Activated T-helper 17 cell treated with anti-CD3 and anti-CD28 coated beads, Interleukin-2, amount 50 U/mL, for 72 hours (primary cell): ENCODE measurements at regions not wholly inside any gene's neighbourhood (a gene's known extent, or its start where the extent isn't known, plus 50 kb on each side); places are given as distances from the start of the nearest gene placed in this dataset.

Experiments
- ATAC-seq: fragments of 150-1000 bp; cut with Tn5 transposase; replicated peaks from 2 replicates; pipeline ENCODE4 v1.10.0; 2021; ENCODE audit warnings: mild to moderate bottlenecking, moderate library complexity
- H3K27ac Mint-ChIP-seq: one replicate; pipeline ENCODE4 v1.8.0; 2022; ENCODE audit warnings: mixed read lengths
- H3K27me3 Mint-ChIP-seq: one replicate; pipeline ENCODE4 v1.8.0; 2022; ENCODE audit warnings: mixed read lengths
- H3K36me3 Mint-ChIP-seq: one replicate; pipeline ENCODE4 v1.8.0; 2022; ENCODE audit warnings: low read depth, mild to moderate bottlenecking, mixed read lengths
- H3K4me1 Mint-ChIP-seq: one replicate; pipeline ENCODE4 v1.8.0; 2022; ENCODE audit warnings: mixed read lengths
- H3K4me3 Mint-ChIP-seq: one replicate; pipeline ENCODE4 v1.8.0; 2022; ENCODE audit warnings: mild to moderate bottlenecking, mixed read lengths
- H3K9me3 Mint-ChIP-seq: one replicate; pipeline ENCODE4 v1.8.0; 2022; ENCODE audit warnings: mixed read lengths

DNA sequence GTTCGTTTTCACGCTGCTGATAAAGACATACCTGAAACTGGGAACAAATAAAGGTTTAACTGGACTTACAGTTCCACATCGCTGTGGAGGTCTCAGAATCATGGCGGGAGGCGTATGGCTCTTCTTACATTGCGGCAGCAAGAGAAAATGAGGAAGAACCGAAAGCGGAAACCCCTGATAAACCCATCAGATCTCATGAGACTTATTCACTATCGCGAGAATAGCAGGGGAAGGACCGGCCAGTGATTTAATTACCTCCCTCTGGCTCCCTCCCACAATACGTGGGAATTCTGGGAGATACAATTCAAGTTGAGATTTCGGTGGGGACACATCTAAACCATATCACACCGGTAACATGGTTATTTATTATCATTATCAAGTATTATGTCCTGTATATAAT lies 2204.5 kb downstream of the ARAP2 start:
- Mint-ChIP-seq H3K4me3 (no peak overlapping the region), H3K4me1 (no peaks in the 10 kb centered on the region), H3K27me3 (no peaks in the 10 kb centered on the region), H3K27ac (no peak overlapping the region), H3K9me3 (peaks cover 10% of the 10 kb centered on the region), H3K36me3 (no peaks in the 10 kb centered on the region)
- ATAC-seq: no peak

DNA sequence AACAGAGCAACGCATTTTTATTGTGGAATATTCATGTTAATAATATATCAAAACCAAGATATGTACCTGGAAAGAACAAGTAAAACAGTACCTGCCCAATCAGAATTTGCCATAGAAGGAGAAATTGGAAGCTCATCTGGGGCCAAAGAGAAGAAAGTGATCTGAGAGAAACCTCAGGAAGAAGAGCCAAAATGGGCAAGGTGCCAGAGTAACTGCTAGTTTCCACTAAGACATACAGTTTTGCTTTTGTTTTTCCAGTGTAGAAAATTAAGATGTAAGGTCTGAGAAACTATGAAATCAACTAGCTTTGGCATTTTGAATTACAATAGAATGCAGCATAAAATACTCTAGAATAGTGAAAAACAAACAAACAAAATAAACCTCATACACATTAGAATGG lies 2201.2 kb downstream of the ARAP2 start:
- peaks cover 10% of the 10 kb centered on the region for H3K9me3 Mint-ChIP-seq
- H3K27ac Mint-ChIP-seq: no peak overlapping the region
- H3K27me3 Mint-ChIP-seq: no peaks in the 10 kb centered on the region
- H3K4me1 Mint-ChIP-seq: no peaks in the 10 kb centered on the region
- H3K36me3 Mint-ChIP-seq: no peaks in the 10 kb centered on the region
- no peak for ATAC-seq
- H3K4me3 Mint-ChIP-seq: no peak overlapping the region

DNA sequence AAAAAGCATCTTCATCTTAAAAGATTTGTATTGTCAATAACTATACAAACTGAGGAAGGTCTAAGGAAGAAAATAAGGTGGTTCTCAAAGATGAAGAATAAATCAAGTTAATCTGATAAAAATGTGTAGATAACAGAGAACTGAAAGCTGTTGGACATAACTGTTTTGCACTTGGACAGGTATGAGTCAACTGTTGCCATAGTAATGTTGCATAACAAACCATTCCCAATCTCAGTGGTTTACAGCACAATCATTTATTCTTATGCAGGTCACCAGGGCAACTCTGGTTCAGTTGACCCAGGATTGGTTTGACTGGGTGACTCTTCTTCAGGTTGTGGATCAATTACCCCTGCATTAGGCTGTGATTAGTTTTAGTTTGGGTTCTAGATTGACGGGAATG lies 2197.7 kb downstream of the ARAP2 start:
- no peak overlapping the region for H3K27ac Mint-ChIP-seq
- no peaks in the 10 kb centered on the region for H3K4me1 Mint-ChIP-seq
- no peak for ATAC-seq
- peaks cover 8% of the 10 kb centered on the region for H3K9me3 Mint-ChIP-seq
- H3K27me3 Mint-ChIP-seq: no peaks in the 10 kb centered on the region
- no peak overlapping the region for H3K4me3 Mint-ChIP-seq
- no peaks in the 10 kb centered on the region for H3K36me3 Mint-ChIP-seq

DNA sequence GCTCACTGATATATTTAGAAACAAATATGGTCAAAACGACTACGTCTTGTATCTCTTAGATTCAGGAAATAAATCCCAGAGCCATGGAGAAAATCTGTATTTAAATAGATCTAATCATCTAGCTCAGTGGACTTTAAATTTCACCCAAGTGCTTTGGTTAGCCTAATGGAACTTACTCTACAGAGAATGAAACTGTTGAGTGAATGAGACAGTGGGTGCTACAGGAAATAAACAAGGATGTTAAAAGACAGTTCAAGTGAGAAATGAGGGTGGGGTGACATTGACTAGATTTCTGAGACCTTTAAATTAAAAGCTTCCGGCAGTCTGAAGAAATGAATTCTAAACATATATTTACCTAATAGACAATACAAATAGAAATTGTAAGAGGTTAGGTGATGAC lies 2197.0 kb downstream of the ARAP2 start:
- Mint-ChIP-seq H3K27me3 (no peaks in the 10 kb centered on the region), H3K4me1 (no peaks in the 10 kb centered on the region), H3K36me3 (no peaks in the 10 kb centered on the region), H3K9me3 (peaks cover 8% of the 10 kb centered on the region), H3K4me3 (no peak overlapping the region), H3K27ac (no peak overlapping the region)
- no peak for ATAC-seq

DNA sequence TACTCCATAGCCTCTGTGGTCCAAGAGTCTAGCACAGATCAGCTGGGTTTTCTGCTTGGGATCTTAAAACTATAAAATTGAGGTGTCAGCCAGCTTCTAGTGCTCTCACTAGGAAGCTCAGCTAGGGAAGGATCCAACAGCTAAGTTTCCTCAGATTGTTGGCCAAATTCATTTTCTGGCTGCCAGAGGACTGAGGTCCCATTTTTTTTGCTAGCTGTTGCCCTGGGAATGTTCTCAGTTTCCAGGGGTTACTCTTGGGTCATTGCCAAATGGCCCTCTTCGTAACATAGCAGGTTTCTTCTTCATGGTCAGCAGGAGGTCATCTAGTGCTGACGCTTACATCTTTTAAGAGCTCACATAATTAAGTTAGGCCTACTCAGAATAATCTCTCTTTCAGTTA lies 2178.2 kb downstream of the ARAP2 start:
- Mint-ChIP-seq H3K27ac (no peak overlapping the region), H3K9me3 (peaks cover 5% of the 10 kb centered on the region)

DNA sequence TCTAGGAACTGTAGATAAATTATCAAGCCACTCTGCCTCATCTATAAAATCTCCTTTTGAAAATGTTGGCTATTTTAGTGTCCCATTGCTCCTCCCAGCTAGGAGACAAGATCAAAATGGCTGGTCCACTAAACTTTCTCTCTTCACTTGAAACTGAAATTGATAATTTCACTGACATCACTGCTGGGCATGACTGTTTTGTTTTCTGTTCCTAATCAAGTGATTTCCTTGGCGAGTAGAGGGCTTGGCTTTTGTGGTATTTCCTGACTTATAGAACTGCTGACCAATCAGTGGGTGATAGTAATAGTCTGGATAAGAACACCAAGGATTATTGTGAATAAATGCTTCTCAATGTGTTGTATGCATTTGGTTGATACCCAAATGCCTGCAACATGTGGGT lies 2152.9 kb downstream of the ARAP2 start:
- peaks cover 10% of the 10 kb centered on the region for H3K9me3 Mint-ChIP-seq
- no peaks in the 10 kb centered on the region for H3K4me1 Mint-ChIP-seq
- no peaks in the 10 kb centered on the region for H3K27me3 Mint-ChIP-seq
- no peak overlapping the region for H3K27ac Mint-ChIP-seq
- no peak overlapping the region for H3K4me3 Mint-ChIP-seq
- ATAC-seq: no peak
- H3K36me3 Mint-ChIP-seq: no peaks in the 10 kb centered on the region

More for the DNA sequence above, 2178.2 kb downstream of the ARAP2 start:
- ATAC-seq: no peak
- H3K4me3 Mint-ChIP-seq: no peak overlapping the region
- H3K4me1 Mint-ChIP-seq: no peaks in the 10 kb centered on the region
- H3K27me3 Mint-ChIP-seq: no peaks in the 10 kb centered on the region
- H3K36me3 Mint-ChIP-seq: no peaks in the 10 kb centered on the region

DNA sequence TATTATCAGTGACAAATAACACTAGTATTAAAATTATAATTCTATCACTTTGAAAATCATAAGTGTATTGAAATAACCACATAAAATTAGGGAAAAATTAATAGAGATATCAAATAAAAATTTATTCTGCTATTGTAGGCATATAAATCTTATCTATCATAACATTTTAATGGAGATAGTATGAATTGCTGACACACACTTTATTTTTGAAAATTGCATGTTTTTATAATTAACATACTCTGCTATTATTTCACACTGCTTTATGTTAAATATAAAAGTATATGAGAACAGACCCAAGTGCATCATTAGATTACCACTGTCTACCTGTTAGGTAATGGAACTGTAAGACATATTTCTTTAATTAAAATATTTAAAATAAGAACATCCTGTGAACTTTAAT lies 2150.2 kb downstream of the ARAP2 start:
- no peaks in the 10 kb centered on the region for H3K36me3 Mint-ChIP-seq
- no peak overlapping the region for H3K4me3 Mint-ChIP-seq
- no peak overlapping the region for H3K27ac Mint-ChIP-seq
- no peak for ATAC-seq
- H3K27me3 Mint-ChIP-seq: no peaks in the 10 kb centered on the region
- peaks cover 17% of the 10 kb centered on the region for H3K9me3 Mint-ChIP-seq
- H3K4me1 Mint-ChIP-seq: no peaks in the 10 kb centered on the region

DNA sequence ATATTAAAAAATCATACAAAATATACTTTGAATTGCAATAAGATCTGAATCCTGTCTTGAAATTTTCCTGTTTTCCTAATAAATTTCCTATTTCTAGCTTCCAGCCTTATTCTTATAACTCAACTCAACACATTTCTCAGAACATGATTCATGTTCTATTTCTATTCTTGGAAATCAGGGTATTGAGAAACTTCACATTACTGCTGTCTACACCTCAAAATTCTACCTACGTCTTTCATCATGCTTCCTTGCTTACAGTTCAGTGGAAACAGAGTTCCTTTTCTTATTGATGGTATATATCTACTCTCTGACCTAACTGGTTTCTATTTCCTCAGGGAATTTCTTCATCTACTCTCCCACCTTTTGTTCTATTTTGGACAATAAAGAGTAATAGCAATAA lies 2139.0 kb downstream of the ARAP2 start:
- H3K4me1 Mint-ChIP-seq: no peaks in the 10 kb centered on the region
- no peak overlapping the region for H3K4me3 Mint-ChIP-seq
- no peak overlapping the region for H3K27ac Mint-ChIP-seq
- H3K27me3 Mint-ChIP-seq: no peaks in the 10 kb centered on the region
- no peaks in the 10 kb centered on the region for H3K36me3 Mint-ChIP-seq
- ATAC-seq: no peak
- H3K9me3 Mint-ChIP-seq: peaks cover 9% of the 10 kb centered on the region

DNA sequence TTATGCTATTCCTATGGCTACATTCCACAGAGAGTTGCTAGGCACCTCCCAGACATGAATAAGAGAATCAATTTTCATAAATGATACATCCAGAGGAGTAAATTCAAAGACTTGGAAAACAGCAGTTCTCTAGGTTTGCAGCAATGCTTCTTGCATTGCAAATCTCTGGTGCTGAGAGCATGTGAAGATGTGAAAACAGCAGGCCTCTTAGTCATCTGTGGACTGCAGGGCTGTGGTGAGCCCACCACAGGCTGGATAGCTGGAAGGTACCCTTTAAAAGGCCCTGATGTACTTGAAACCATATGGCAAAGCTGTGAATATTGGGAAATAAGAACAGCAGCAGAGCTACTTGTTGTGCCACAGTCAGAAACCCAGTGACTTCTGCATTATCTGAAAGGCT lies 2135.9 kb downstream of the ARAP2 start:
- H3K27ac Mint-ChIP-seq: no peak overlapping the region
- ATAC-seq: no peak
- H3K9me3 Mint-ChIP-seq: peaks cover 3% of the 10 kb centered on the region
- H3K4me3 Mint-ChIP-seq: no peak overlapping the region
- H3K36me3 Mint-ChIP-seq: no peaks in the 10 kb centered on the region
- H3K27me3 Mint-ChIP-seq: no peaks in the 10 kb centered on the region
- no peaks in the 10 kb centered on the region for H3K4me1 Mint-ChIP-seq

DNA sequence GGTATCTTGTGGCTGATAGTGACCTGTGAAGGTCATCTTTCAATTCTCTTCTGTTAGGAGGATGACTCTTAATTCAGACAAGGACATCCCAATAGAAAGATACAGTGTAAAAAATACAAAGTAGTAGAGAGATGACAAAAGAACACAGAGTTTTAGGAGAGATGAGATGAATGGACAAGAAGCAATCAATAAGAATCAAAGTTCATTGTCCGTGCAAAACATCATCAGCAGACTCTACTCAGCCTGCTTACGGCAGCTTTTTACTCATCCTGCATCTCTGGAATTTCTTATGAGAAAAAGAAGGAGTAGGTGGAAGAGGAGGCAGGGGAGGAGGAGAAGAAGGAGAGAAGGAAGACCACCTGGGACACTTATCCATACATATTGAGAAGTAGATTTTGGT lies 2131.7 kb downstream of the ARAP2 start:
- Mint-ChIP-seq H3K4me1 (no peaks in the 10 kb centered on the region), H3K4me3 (no peak overlapping the region), H3K27ac (no peak overlapping the region), H3K9me3 (no peaks in the 10 kb centered on the region), H3K27me3 (no peaks in the 10 kb centered on the region), H3K36me3 (no peaks in the 10 kb centered on the region)
- ATAC-seq: no peak

DNA sequence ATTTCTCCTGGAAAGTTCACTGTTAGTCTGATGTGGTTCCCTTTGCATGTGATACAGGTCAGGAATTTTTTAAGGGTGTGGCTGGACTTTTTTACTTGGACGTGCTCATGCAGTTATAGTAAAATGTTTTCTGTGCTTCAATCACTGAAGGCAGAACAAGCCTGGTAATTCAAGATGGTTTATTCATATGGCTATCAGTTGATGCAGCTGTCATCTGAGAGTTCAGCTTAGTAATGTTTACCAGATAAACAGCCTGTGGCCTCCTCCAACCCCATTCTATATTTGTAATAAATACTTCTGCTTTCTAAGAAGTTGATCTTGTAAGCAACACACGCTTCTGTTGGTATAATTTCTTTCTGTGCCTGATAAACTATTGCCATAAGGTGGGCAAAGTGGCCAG lies 2105.9 kb downstream of the ARAP2 start:
- no peaks in the 10 kb centered on the region for H3K36me3 Mint-ChIP-seq

DNA sequence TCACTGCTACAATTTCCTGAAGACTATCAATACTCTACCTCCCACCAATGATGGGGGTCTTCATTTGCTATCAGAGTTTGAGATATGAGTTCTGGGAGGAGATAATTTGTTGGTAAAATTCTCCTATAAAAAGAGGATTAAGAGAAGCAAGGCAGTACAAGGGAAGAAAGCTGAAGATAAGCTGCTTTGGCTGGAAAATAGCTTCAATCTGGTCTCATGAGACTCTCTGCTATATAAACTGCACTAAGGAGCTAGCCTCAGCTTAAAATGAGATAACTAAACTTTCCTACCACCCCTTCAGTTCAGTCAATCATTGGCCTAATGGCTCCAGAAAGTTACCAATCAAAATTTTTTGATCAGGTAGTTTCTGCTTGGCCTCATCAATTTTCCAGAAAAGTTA lies 2105.0 kb downstream of the ARAP2 start:
- H3K36me3 Mint-ChIP-seq: no peaks in the 10 kb centered on the region
- H3K9me3 Mint-ChIP-seq: peaks cover 16% of the 10 kb centered on the region

More for the DNA sequence above, 2105.9 kb downstream of the ARAP2 start:
- Mint-ChIP-seq H3K4me1 (no peaks in the 10 kb centered on the region), H3K4me3 (no peak overlapping the region), H3K27ac (no peak overlapping the region), H3K9me3 (peaks cover 21% of the 10 kb centered on the region), H3K27me3 (no peaks in the 10 kb centered on the region)
- no peak for ATAC-seq

DNA sequence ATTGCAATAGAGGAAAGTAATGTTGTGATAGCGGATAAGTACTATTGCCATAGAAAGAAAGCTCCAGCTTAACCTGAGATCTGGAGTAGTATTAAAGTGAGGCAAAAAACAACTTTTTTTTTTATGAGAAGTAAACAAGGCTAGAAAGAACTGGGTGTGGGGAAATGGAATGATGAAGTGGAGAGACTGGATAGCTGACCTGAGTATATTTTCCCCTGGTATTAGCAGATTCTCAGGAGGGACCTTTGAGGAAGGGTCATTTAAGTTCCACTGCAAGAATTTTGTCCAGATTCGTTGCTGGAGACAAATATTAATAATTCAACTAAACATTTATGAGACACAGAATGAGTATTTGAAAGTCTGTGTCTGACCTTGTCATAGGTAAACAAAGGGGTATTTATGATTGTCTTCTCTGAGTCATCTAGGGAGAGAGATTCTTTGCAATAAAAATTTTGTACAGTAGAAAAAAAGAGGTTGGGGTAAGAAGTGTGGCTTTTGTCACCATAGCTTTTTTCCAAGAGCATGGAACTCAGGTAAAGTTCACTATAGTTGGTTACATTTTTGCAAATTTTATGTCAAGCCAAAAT lies 2095.9 kb downstream of the ARAP2 start:
- H3K9me3 Mint-ChIP-seq: peaks cover 15% of the 10 kb centered on the region
- H3K4me1 Mint-ChIP-seq: no peaks in the 10 kb centered on the region
- H3K4me3 Mint-ChIP-seq: no peak overlapping the region
- no peak overlapping the region for H3K27ac Mint-ChIP-seq
- no peaks in the 10 kb centered on the region for H3K27me3 Mint-ChIP-seq
- ATAC-seq: no peak
- H3K36me3 Mint-ChIP-seq: no peaks in the 10 kb centered on the region

More for the DNA sequence above, 2105.0 kb downstream of the ARAP2 start:
- no peak overlapping the region for H3K4me3 Mint-ChIP-seq
- no peaks in the 10 kb centered on the region for H3K27me3 Mint-ChIP-seq
- no peak overlapping the region for H3K27ac Mint-ChIP-seq
- no peak for ATAC-seq
- H3K4me1 Mint-ChIP-seq: no peaks in the 10 kb centered on the region

DNA sequence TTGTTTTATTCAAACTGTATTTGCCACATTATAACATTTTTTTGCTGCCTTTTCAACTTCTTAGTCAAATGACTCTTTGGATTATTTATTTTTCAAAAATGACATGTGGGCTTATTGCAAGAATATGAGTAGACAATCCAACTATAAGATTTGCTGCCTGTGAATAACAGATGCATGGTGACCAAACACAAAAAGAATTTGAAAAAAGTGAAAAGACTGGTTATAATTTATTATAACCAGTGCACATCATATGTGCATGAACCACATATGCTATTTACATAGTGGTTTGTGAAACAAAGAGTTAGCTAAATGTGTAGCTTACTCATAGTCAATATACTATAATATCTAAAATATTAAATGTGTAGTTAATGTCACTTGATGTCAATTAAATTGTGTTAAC lies 2086.8 kb downstream of the ARAP2 start:
- no peak overlapping the region for H3K27ac Mint-ChIP-seq
- ATAC-seq: no peak
- no peaks in the 10 kb centered on the region for H3K4me1 Mint-ChIP-seq
- H3K27me3 Mint-ChIP-seq: no peaks in the 10 kb centered on the region
- H3K4me3 Mint-ChIP-seq: no peak overlapping the region
- H3K9me3 Mint-ChIP-seq: peaks cover 24% of the 10 kb centered on the region
- H3K36me3 Mint-ChIP-seq: no peaks in the 10 kb centered on the region

DNA sequence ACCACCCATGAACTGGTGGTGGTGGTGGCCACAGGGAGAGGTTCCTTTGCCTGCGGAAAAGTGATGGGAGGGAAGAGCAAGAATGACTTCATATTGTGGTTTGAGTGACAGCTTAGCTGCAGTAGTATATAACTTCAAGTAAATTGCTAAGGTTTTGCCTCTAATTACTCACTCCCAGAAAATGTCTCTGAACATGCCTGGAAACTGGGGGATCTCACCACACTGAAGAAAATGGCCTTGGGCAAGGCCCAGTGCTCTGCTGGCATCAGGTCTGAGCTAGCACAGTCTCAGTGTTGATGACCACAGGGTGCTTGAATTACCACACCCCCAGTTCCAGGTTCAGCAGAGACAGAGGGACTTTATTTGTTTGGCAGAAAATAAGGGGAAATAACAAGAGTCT lies 2085.4 kb downstream of the ARAP2 start:
- Mint-ChIP-seq H3K36me3 (no peaks in the 10 kb centered on the region), H3K9me3 (peaks cover 23% of the 10 kb centered on the region), H3K27ac (no peak overlapping the region), H3K4me1 (no peaks in the 10 kb centered on the region), H3K27me3 (no peaks in the 10 kb centered on the region), H3K4me3 (no peak overlapping the region)
- no peak for ATAC-seq

DNA sequence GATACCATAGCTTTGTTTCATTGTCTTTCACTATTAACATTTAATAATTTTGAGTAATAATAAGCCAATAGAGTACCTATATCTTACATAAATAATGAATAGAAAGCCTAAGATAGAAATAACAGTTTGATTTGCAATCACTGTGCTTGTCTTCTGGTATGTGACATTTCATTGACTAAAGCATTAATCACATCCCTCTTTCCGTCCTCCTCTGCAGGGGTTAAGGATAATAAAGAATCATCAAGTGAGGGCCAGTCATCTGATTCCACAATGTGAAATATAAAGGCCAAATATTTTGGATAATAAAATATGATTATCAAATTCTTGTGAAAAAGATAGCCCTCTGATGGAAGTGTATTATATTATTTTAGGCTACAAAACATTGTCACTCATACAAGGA lies 2073.4 kb downstream of the ARAP2 start:
- ATAC-seq: no peak
- Mint-ChIP-seq H3K27me3 (no peaks in the 10 kb centered on the region), H3K27ac (no peak overlapping the region), H3K4me1 (no peaks in the 10 kb centered on the region), H3K9me3 (peaks cover 17% of the 10 kb centered on the region), H3K4me3 (no peak overlapping the region), H3K36me3 (no peaks in the 10 kb centered on the region)
